ENCODE measurements at regions not wholly inside any gene's neighbourhood (a gene's known extent, or its start where the extent isn't known, plus 50 kb on each side); places are given as distances from the start of the nearest gene placed in this dataset.
"Not testable (repeated sequence)": the region's sequence is repeated elsewhere in the genome, so short reads cannot be mapped to it uniquely, and the experiment has no call there.

GRCh38 chr6:145147559-145147958 is 587.8 kb downstream of the EPM2A start:
- DNase-seq: no peak

DNA sequence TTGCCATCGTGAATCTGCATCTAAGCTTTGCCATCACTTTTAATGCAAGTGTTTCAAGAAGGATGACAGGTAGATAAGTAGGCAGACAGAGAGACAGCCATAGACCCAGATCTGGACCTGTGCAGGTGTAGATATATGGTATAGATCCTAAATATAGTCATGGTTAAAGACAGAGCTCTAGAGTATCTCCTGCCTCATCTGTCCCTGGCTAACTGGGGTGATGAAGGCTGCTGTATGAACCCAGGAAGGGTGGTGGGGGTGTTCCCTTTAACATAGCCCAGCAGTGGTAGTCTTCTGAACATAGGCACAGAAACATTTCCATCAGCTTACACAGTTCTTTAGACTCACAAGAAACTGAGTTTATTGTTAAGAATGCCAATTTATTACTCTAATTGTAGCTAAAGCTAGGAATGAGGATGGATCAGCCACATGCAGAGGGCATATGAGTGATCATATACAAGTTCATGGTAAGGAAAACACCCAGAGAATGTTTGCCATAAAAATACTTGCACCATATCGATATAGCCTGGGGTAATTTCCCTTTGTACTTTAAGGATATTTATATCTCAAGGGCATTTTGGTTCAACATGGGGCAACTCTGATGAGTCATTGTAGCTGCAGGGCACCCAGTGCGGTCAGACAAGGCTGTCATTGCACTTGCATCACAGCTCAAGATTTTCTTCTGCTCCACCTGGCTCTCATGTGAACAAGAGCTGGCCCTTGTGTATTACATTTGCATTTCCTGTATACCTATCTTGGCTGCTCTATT is 587.2 kb downstream of the EPM2A start:
- no peak for DNase-seq

GRCh38 chr6:145148776-145149175 is 586.5 kb downstream of the EPM2A start:
- DNase-seq: no peak

DNA sequence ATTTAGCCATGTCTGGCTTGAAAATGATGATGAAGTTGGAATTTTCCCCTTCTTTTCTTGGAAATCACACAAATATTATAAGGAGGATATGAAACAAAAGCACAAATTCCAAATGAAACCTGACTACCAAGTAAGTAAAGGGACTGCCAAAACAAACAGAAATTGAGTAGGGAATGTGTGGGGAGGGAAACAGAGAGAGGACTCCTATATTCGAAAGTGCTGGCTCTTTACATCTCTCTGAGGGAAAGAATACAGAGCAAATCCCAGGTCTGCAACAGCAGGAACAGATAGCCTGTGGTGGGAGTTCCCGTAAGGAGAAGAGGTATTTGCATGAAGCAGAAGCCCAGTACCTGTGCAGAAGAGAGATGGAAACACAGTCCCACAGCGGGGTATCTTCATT is 583.7 kb downstream of the EPM2A start:
- DNase-seq: no peak

DNA sequence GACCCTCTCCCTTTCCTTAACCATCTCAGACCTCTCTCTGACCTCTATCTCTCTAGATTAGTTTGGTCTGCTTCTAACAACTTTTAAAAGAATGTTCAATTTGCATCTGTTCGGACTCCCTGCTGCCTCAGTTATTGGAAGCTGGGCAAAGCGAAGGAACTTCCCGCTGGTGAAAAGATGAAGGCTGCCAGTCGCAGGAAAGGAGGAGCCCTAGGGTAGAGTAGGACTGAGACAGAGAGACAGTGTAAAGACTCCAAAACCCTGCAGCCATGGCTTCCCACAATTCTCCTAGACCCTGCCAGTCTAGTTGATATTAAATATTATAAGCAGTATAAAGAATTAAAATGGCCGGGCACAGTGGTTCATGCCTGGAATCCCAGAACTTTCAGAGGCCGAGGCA is 581.8 kb downstream of the EPM2A start:
- no peak for DNase-seq

GRCh38 chr6:145155411-145155810 is 579.9 kb downstream of the EPM2A start:
- DNase-seq: no peak

GRCh38 chr6:145155873-145156782 is 579.2 kb downstream of the EPM2A start:
- no peak for DNase-seq

GRCh38 chr6:145158636-145159035 is 576.7 kb downstream of the EPM2A start:
- DNase-seq: not testable (repeated sequence)

- no peak for DNase-seq
Observed at GRCh38 chr6:145159921-145160320, 575.4 kb downstream of the EPM2A start.

- DNase-seq: no peak
Observed at GRCh38 chr6:145161501-145161900, 573.8 kb downstream of the EPM2A start.

DNA sequence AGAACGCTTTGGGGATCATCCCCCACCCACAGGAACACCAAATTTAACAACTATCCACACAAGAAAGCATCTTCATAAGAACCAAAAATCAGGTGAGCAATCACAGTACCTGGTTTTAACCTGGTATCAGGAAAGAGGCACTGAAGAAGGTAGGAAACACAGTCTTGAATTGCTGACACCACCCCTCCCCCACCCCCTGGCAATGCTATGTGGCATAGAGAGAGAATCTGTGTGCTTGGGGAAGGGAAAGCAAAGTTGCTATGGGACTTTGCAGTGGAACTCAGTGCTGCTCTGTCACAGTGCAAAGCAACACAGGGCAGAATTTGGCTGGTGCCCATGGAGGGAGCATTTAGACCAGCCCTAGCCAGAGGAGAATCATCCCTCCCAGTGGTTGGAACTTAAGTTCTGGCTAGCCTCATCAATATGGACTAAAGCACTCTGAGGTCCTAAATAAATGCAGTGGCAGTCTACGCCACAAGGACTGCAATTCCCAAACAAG is 565.5 kb downstream of the EPM2A start:
- DNase-seq: no peak

DNA sequence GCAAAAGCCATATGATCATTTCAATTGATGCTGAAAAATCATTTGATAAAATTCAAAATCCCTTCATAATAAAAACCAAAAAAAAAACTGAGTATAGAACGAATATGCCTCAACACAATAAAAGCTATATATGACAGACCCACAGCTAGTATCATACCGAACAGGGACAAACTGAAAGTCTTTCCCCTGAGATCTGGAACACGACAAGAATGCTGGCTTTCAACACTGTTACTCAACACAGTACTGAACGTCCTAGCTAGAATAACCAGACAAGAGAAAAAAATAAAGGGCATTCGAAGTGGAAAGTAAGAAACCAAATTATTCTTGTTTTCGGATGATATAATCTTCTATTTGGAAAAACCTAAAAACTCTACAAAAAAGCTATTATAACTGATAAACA is 559.9 kb downstream of the EPM2A start:
- DNase-seq: no peak

- DNase-seq: no peak
Observed at GRCh38 chr6:145178391-145178790, 556.9 kb downstream of the EPM2A start.

DNA sequence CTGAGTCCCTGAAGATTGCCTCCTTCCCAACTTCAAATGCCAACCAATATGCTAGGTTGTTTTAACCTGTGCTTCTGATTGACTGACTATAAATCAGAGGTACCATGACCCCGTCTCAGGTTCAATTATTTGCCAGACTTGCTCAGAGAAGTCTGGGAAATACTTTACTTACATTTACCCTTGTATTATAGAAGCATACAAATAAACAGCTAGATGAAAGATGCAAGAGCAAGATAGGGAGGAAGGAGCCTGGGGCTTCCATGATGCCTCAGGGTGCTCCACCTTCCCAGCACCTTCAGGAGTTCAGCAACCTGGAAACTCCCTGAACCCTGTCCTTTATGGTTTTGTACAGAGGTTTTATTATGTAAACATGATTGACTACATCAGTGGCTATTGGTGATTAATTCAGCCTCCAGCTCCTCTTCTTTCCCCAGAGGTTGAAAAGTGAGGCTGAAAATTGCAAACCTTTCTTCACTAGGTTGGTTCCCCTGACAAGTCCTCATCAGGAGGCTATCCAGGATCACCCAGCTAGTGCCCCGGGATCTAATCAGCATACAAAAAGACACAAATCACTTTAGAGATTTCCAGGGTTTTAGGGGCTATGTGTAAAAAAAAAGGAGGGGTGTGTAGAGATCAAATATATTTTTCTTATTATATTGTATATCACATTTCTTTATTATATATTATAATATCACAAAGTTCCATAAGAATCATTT is 547.7 kb downstream of the EPM2A start:
- no peak for DNase-seq

DNA sequence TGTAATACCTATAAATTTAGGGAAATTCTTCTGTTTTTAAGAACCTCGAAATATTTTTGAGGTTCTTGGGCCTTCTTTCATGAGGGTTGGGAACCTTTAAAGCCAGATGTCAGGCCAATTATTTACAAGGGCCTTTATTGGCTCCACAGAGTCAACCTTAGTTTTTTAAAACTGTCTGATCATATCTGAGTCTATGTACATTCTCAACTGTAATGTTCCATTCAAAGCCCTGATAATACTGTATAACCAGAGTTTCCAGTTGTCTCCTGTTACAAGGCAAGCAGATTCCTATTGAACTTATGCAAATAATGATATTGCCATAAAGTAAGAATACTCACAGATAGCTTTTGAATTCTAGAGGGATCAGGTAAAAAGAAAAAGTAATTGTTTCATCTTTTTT is 545.5 kb downstream of the EPM2A start:
- no peak for DNase-seq

GRCh38 chr6:145194389-145194788 is 540.9 kb downstream of the EPM2A start:
- DNase-seq: no peak

GRCh38 chr6:145199961-145200360 is 535.4 kb downstream of the EPM2A start:
- no peak for DNase-seq

GRCh38 chr6:145204301-145204700 is 531.0 kb downstream of the EPM2A start:
- no peak for DNase-seq

GRCh38 chr6:145206247-145206907 is 528.9 kb downstream of the EPM2A start:
- no peak for DNase-seq

- DNase-seq: no peak
Observed at GRCh38 chr6:145208474-145208873, 526.8 kb downstream of the EPM2A start.

GRCh38 chr6:145209272-145209671 is 526.0 kb downstream of the EPM2A start:
- no peak for DNase-seq

GRCh38 chr6:145212813-145213212 is 522.5 kb downstream of the EPM2A start:
- no peak for DNase-seq

- DNase-seq: no peak
Observed at GRCh38 chr6:145213614-145214013, 521.7 kb downstream of the EPM2A start.

All from activated T-cell treated with anti-CD3 and anti-CD28 coated beads, Interleukin-2, amount 50 U/mL, for 1 hour (primary cell).